Stimulated activated naive CD8-positive, alpha-beta T cell treated with anti-CD3 and anti-CD28 coated beads, Interleukin-15, Interleukin-2, amounts not matched to agents 100 U/mL and 50 U/mL, for 24 hours (primary cell): ENCODE measurements at regions not wholly inside any gene's neighbourhood (a gene's known extent, or its start where the extent isn't known, plus 50 kb on each side); places are given as distances from the start of the nearest gene placed in this dataset.
A peak's percentile ranks its signal among the peaks of the same experiment; 100 is the strongest.

ENCODE experiments used
- ATAC-seq: fragments of 150-1000 bp; cut with Tn5 transposase; one replicate; pipeline ENCODE4 v1.10.0; 2021
- DNase-seq: peaks from one replicate; pipeline ENCODE4 v3.0.0; 2021

- ATAC-seq: no peak
- DNase-seq: no peak
Observed at GRCh38 chr5:61596265-61596664, 264.2 kb downstream of the ZSWIM6 start.

GRCh38 chr5:61597684-61598083 is 265.6 kb downstream of the ZSWIM6 start:
- DNase-seq: no peak
- ATAC-seq: no peak

- ATAC-seq: peak; percentile 14
- no peak for DNase-seq
Observed at GRCh38 chr5:61598126-61598525, 266.1 kb downstream of the ZSWIM6 start.

- ATAC-seq: no peak
- no peak for DNase-seq
Observed at GRCh38 chr5:61599370-61600122, 267.5 kb downstream of the ZSWIM6 start.

- DNase-seq (no peak), ATAC-seq (no peak)
Observed at GRCh38 chr5:61600123-61600444, 268.0 kb downstream of the ZSWIM6 start.

GRCh38 chr5:61600945-61601511 is 269.0 kb downstream of the ZSWIM6 start:
- DNase-seq (no peak), ATAC-seq (no peak)

GRCh38 chr5:61603211-61603908 is 271.3 kb downstream of the ZSWIM6 start:
- DNase-seq: no peak
- no peak for ATAC-seq

GRCh38 chr5:61604076-61605025 is 272.3 kb downstream of the ZSWIM6 start:
- DNase-seq (no peak), ATAC-seq (no peak)

- ATAC-seq: no peak
- DNase-seq: no peak
Observed at GRCh38 chr5:61609840-61610677, 278.0 kb downstream of the ZSWIM6 start.

- DNase-seq: no peak
Observed at GRCh38 chr5:61610678-61611024, 278.6 kb downstream of the ZSWIM6 start.

GRCh38 chr5:61612431-61612830 is 280.4 kb downstream of the ZSWIM6 start:
- ATAC-seq: no peak

More at GRCh38 chr5:61610678-61611024, 278.6 kb downstream of the ZSWIM6 start:
- no peak for ATAC-seq

GRCh38 chr5:61613679-61614078 is 281.6 kb downstream of the ZSWIM6 start:
- ATAC-seq (no peak), DNase-seq (no peak)

More at GRCh38 chr5:61612431-61612830, 280.4 kb downstream of the ZSWIM6 start:
- DNase-seq: no peak

- no peak for ATAC-seq
Observed at GRCh38 chr5:61614606-61615005, 282.5 kb downstream of the ZSWIM6 start.

GRCh38 chr5:61617039-61617438 is 285.0 kb downstream of the ZSWIM6 start:
- DNase-seq (no peak), ATAC-seq (no peak)

More at GRCh38 chr5:61614606-61615005, 282.5 kb downstream of the ZSWIM6 start:
- DNase-seq: no peak

- no peak for DNase-seq
- no peak for ATAC-seq
Observed at GRCh38 chr5:61617995-61618525, 286.0 kb downstream of the ZSWIM6 start.

- DNase-seq (no peak), ATAC-seq (no peak)
Observed at GRCh38 chr5:61618577-61618976, 286.5 kb downstream of the ZSWIM6 start.

- ATAC-seq (no peak), DNase-seq (no peak)
Observed at GRCh38 chr5:61619289-61619688, 287.2 kb downstream of the ZSWIM6 start.

- ATAC-seq (no peak), DNase-seq (no peak)
Observed at GRCh38 chr5:61619777-61620518, 287.9 kb downstream of the ZSWIM6 start.

GRCh38 chr5:61620699-61621182 is 288.7 kb downstream of the ZSWIM6 start:
- no peak for ATAC-seq
- no peak for DNase-seq

- ATAC-seq (no peak), DNase-seq (no peak)
Observed at GRCh38 chr5:61621202-61621650, 289.2 kb downstream of the ZSWIM6 start.
